GM19240 (cell line): ENCODE measurements at regions not wholly inside any gene's neighbourhood (a gene's known extent, or its start where the extent isn't known, plus 50 kb on each side); places are given as distances from the start of the nearest gene placed in this dataset.

ENCODE experiments used
- DNase-seq: peaks from one replicate; pipeline ENCODE4 v3.0.0; 2011; ENCODE audit warnings: low spot score; ENCODE audit not compliant: insufficient read length

DNA sequence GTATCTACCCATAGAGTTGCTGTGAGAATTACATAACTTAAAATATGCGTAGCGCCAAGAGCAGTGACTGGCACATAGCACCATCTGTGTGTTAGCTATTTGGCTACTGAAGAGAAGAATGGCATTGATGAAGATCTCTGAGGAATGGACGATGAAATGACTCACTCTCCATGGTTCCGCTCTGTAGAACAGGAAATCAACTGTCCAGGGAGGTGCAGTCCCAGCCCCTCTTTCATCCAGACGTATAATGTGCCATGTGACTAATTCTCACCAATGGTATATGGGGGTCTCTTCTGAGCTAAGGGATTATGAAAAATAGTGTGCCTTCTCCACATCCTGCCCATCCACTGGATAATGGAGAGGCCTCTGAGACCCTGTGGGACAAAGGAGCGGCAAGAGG is 254.8 kb downstream of the CYP26B1 start:
- no peak for DNase-seq

GRCh38 chr2:71892423-71892730 is 255.3 kb downstream of the CYP26B1 start:
- DNase-seq: no peak

GRCh38 chr2:71891719-71892422 is 255.8 kb downstream of the CYP26B1 start:
- no peak for DNase-seq

GRCh38 chr2:71891155-71891554 is 256.5 kb downstream of the CYP26B1 start:
- DNase-seq: no peak

DNA sequence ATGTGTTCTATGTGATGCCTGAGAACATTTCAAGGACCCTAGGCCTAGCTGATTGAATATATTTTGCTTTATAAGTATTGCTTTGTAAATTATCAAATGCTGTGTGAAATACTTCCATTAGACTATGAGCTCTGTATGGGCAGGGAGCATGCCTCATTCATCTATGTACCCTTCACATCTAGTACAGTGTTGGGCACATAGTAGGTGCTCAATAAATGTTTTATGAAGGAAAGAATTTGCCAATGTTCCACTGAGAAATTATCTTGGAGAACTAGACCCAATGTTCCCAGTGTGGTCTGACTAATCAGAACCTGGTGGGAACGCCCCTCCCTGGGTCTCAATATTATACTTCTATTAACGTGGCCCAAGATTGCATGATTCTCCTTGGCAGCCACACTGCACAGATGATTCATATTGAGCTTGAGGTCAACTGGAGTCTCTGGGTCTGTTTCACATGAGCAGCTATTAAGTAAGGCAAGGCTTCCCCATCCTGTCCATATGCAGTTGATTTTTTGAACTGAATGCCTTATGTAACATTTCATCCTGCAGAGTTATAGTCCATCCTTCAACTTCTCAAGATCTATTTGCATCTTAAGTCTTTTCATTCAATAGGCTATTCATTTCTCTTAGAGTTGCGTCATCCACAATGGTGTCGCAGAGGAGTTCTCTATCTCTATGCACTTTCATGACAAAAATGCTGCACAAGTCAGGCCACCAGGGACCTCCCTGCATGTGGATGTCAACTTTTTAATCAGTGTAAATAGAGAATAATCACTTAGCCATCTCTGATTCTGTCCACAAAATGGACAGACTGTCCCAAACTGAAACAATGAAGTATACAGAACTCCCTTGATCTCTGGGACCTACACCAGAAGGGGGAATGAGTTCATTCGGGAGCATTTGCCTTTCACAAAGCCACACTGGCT is 257.6 kb downstream of the CYP26B1 start:
- no peak for DNase-seq

DNA sequence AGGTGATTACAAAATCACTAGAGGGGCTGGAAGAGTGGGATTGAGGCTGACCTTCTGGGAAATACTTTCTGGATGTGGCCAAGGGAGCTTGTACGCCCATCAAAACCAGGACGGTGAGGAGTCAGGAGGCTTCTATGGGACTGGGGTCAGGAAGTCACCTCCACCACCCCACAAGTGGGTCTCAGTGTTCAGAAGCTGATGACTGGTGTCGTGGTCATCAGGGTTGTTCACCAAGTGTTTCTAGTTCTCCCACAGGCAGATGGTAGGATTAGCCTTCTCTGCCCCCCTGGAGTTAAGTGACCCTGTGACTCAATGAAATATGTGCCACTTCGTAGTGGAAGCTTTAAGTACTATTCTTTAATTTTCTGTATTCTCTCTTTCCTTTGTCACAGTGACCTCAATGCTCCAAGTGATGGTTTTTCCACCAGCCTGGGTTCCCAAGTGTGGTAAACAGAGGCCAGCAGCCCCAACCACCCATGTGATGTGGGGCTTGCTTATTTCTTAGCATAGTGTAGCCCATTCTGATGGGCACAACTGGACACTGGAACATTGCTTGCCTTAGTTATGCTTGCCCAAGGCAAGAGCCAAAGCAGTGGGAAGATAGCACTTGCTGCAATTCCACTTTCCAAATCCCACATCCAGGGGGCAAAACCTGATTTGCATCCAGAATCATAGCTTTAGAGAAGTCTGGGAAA is 258.8 kb downstream of the CYP26B1 start:
- no peak for DNase-seq

DNA sequence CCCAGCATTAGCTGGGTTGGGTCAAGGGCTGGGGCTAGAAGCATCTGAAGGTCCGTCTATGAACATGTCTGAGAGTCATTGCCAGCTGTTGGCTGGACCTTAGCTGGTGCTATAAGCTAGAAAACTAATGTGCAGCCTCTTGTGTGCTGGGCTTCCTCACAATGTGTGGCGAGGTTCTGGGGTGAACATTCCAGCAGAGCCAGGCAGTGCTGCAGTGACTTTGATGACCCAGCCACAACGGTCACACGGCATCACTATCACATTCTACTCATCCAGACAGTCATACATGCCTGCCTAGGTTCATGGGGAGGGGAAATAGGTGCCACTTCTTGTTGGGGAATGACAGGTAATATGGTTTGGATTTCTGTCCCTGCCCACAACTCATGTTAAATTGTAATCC is 260.5 kb downstream of the CYP26B1 start:
- no peak for DNase-seq

DNA sequence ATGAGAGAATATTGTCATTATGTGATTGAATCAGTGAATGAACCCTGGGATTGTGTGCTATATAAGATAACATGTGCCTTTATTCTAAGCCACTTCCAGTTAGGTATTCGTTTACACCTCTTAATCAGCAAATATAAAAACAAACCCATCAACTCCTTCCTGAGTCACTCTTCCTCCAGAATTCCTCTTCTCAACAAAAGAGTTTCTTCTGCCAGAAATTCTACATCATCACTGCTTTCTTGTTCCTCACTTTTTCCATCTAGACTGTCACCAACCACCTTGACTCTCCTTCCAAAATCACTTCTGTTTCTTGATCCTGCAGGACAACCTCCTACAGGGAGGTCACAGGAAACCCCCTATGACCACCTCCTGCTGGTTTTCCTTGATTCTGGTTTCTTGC is 261.4 kb downstream of the CYP26B1 start:
- no peak for DNase-seq

- no peak for DNase-seq
Measured at GRCh38 chr2:71884303-71885042, 263.2 kb downstream of the CYP26B1 start.

- no peak for DNase-seq
Measured at GRCh38 chr2:71882949-71883472, 264.7 kb downstream of the CYP26B1 start.

DNA sequence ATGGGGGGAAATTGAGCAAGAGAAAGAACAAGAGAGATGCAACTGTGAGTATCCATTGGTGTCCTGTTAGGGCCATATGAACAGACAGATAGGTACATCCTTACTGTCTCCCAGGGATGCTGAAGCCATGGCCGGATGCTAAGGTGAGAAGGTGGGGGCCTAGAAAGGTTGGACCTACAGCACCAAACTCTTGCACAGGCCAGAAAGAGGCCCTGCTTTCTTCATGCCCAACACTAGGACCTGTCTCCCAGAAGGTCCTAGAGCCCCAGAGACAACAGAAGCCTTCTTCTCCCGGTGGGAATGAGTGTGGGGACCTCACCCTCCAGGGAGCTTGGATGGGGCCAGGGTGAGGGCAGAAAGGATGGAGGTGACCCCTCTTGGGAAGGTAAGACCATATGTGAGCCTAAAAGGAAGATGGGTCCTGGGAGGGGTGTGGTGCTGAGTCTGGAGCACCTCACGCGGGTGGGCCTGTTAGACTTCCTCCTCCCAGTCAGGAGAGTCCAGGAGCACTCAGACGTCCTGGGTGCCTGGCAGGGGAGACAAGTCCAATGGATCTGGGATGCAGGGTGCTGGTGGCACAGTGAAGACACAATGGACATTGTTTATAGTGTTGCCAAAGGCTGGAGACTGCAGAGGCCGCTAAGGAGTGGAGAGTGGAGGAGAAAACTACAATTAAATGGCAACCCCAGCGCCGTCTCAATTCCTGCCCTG is 265.3 kb downstream of the CYP26B1 start:
- DNase-seq: no peak

- no peak for DNase-seq
Measured at GRCh38 chr2:71880846-71881610, 266.6 kb downstream of the CYP26B1 start.

- no peak for DNase-seq
Measured at GRCh38 chr2:71880287-71880686, 267.4 kb downstream of the CYP26B1 start.

DNA sequence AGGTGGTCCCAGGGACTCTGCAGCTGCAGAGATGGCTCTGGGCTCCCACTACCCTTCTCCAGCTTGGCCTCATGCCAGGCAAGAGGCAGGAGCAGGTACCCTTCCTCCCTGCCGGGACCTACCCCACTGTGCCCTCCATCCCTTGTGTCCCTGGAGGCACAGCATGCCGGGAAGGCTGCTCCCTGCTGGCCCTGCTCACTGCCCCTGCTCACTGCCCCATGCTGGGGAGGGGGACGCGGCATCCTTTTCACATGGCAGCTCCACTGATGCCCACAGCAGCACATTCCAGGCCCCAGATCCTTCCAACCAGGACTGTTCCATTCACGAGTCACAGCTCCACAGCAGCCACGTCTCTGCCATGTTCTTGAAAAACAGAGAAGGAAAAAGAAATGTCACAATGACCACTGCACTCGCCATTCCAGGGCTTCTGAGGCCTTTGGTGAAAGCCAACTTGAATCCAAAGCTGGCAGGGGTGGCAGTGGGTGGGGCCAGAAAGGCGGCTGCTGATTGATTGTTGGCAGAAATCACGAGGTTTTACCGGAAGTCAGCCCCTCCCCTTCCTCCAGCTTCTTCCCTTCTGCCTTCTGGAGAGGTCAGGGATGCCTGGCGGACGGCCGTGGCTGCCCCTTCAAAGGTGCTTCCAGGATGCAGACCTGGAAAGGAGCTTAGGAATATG is 268.0 kb downstream of the CYP26B1 start:
- DNase-seq: no peak

GRCh38 chr2:71878626-71879508 is 268.8 kb downstream of the CYP26B1 start:
- DNase-seq: no peak

DNA sequence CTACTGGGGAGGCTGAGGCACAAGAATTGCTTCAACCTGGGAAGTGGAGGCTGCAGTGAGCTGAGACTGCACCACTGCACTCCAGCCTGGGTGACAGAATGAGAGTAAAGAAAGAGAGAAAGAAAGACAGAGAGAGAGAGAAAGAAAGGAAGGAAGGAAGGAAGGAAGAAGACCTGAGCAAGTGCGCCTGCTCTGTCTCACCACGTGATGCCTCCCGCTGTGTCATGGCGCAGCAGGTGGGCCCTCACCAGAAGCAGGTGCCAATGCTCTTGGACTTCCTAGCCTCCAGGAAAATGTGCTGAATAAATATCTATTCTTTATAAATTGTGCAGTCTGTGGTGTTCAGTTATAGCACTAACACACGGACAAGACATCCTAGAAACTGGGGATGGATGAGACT is 270.0 kb downstream of the CYP26B1 start:
- DNase-seq: no peak

DNA sequence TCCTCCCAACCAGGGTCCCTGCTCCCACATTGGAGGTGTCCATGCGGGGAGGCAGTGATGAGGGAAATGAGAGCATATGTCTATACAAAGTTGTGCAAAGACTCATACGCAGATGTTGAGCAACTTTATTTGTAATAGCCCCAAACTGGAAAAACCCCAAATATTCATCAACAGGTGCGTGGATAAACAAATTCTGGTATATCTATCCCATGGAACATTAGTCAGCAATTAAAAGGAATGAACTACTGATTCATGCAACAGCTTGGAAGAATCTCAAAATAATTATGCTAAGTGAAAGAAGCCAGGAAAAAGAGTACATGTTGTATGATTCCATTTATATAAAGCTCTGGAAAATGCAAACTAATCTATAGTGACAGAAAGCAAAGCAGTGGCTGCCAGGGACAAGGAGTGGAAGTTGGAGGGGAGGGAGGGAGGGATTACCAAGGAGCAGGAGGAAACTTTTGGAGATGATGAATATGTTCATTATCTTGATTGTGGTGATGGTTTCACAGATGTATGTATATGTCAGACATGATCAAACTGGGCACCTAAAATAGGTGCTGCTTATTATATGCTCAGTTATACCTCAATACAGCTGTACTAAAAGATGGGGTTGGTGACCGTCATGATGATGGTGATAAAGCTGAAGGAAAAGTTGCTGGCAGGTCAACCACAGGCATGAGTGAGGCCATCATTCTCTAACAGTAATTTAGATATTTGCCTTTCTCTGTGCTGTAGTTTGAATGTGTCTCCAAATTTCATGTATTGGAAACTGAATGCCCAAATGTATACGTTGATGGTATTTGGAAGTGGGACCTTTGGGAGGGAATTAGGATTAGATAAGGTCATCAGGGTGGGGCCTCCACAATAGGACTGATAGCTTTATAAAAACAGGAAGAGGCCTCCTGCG is 270.9 kb downstream of the CYP26B1 start:
- no peak for DNase-seq
